Astrocyte (in vitro differentiated cells and primary cell): ENCODE measurements at regions not wholly inside any gene's neighbourhood (a gene's known extent, or its start where the extent isn't known, plus 50 kb on each side); places are given as distances from the start of the nearest gene placed in this dataset.
A peak's percentile ranks its signal among the peaks of the same experiment; 100 is the strongest.

Source experiments
- DNase-seq: peaks from one replicate; pipeline ENCODE4 v3.0.0-alpha.2; 2010; ENCODE audit warnings: low read depth
- FAIRE-seq: peaks from 2 replicates; lab custom pipeline; 2011; peaks lifted over from hg19 to GRCh38; lab: Jason Lieb, UNC
- H2AFZ ChIP-seq: 2 replicates; pipeline ENCODE4 v1.6.0; 2012; ENCODE audit warnings: low read depth, low read length, inconsistent platforms
- H3K27ac ChIP-seq: 2 replicates; pipeline ENCODE4 v1.5.1; 2011; ENCODE audit warnings: low read depth, low read length, inconsistent platforms
- H3K27me3 ChIP-seq: 2 replicates; pipeline ENCODE4 v1.6.0; 2011; ENCODE audit warnings: low read length, inconsistent platforms; ENCODE audit not compliant: insufficient read depth
- H3K36me3 ChIP-seq: 2 replicates; pipeline ENCODE4 v1.5.1; 2011; ENCODE audit warnings: low read length, inconsistent platforms; ENCODE audit not compliant: insufficient read depth
- H3K4me1 ChIP-seq: 2 replicates; pipeline ENCODE4 v1.5.1; 2011; ENCODE audit warnings: low read length, inconsistent platforms; ENCODE audit not compliant: insufficient read depth
- H3K4me2 ChIP-seq: 2 replicates; pipeline ENCODE4 v1.6.0; 2012; ENCODE audit warnings: low read length, inconsistent platforms
- H3K4me3 ChIP-seq: 2 replicates; pipeline ENCODE4 v1.5.1; 2011; ENCODE audit warnings: low read depth, mild to moderate bottlenecking, low read length, inconsistent platforms; ENCODE audit not compliant: insufficient read depth
- H3K79me2 ChIP-seq: 2 replicates; pipeline ENCODE4 v1.6.0; 2012; ENCODE audit warnings: mild to moderate bottlenecking, low read length, inconsistent platforms; ENCODE audit not compliant: insufficient read depth
- H3K9ac ChIP-seq: 2 replicates; pipeline ENCODE4 v1.6.0; 2012; ENCODE audit warnings: mild to moderate bottlenecking, low read length, inconsistent platforms
- H3K9me3 ChIP-seq: 2 replicates; pipeline ENCODE4 v1.5.1; 2012; ENCODE audit warnings: low read depth, mild to moderate bottlenecking, low read length, inconsistent platforms; ENCODE audit not compliant: insufficient read depth
- H4K20me1 ChIP-seq: 2 replicates; pipeline ENCODE4 v1.6.0; 2012; ENCODE audit warnings: low read length, inconsistent platforms; ENCODE audit not compliant: insufficient read depth
- H3K27ac Mint-ChIP-seq: one replicate; pipeline ENCODE4 v1.8.0; 2021; ENCODE audit warnings: mild to moderate bottlenecking, mixed read lengths; ENCODE audit not compliant: unreplicated experiment
- H3K27me3 Mint-ChIP-seq: one replicate; pipeline ENCODE4 v1.8.0; 2021; ENCODE audit warnings: low read depth, mixed read lengths; ENCODE audit not compliant: unreplicated experiment
- H3K36me3 Mint-ChIP-seq: one replicate; pipeline ENCODE4 v1.8.0; 2021; ENCODE audit warnings: low read depth, mixed read lengths; ENCODE audit not compliant: unreplicated experiment
- H3K4me1 Mint-ChIP-seq: one replicate; pipeline ENCODE4 v1.8.0; 2021; ENCODE audit warnings: low read depth, mixed read lengths; ENCODE audit not compliant: unreplicated experiment
- H3K4me3 Mint-ChIP-seq: one replicate; pipeline ENCODE4 v1.8.0; 2021; ENCODE audit warnings: mild to moderate bottlenecking, moderate library complexity, mixed read lengths; ENCODE audit not compliant: unreplicated experiment
- H3K9me3 Mint-ChIP-seq: one replicate; pipeline ENCODE4 v1.8.0; 2021; ENCODE audit warnings: mild to moderate bottlenecking, mixed read lengths; ENCODE audit not compliant: unreplicated experiment
- CTCF ChIP-seq: IDR thresholded peaks from 2 replicates; pipeline ENCODE4 v1.5.1; 2011; ENCODE audit warnings: low read depth, mild to moderate bottlenecking, inconsistent platforms, low read length, moderate library complexity; ENCODE audit not compliant: insufficient read depth
- EZH2 ChIP-seq: IDR thresholded peaks from 2 replicates; pipeline ENCODE4 v1.6.1; 2012; ENCODE audit warnings: mild to moderate bottlenecking, low read length, inconsistent platforms; ENCODE audit not compliant: insufficient read depth

- no peaks in the 10 kb centered on the region for H3K79me2 ChIP-seq
These were observed 101.2 kb downstream of the CD47 start for GRCh38 chr3:107989661-107990060.

DNA sequence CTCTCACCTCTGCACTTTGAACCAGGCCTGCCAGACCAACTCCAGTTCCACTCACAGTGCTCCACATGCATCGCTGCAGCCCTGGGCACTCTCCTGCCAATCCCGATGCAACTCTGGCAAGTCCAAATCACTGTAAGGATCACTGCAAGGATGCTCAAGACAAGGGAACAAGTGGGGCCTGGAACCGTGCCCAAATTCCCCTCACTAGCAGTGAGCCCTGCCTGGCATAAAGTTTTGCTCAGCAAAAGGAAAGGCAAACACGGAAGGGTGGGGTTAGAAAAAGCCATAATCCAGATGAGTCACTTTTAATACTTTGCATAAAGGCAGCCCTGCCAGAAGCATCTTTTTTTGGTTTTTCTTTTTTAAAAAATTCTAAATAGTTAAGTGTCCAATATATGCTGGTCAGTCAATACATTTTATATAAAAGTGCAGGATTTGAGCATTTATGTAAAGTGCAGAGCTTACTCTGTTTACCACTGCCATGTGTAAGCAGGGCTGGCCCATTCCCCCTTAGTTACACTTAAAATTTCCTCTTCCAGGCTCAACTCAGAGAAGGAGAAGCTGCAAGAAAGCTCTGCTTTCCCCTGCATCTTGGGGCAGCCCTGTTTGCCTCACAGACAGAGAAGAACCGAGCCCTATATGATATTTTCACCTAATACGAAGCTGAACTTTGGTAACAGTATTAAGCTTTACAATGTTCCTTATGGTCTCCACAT lies 102.2 kb downstream of the CD47 start:
- DNase-seq, result peak; percentile 45
- H3K27ac ChIP-seq, result no peak overlapping the region
- no peaks in the 10 kb centered on the region for H3K79me2 ChIP-seq
- no peak overlapping the region for H2AFZ ChIP-seq
- H3K9ac ChIP-seq, result no peak overlapping the region
- no peaks in the 10 kb centered on the region for H3K36me3 ChIP-seq
- no peaks in the 10 kb centered on the region for H3K27me3 ChIP-seq
- no peaks in the 10 kb centered on the region for H3K9me3 ChIP-seq
- H3K4me1 Mint-ChIP-seq, result no peaks in the 10 kb centered on the region
- no peak overlapping the region for H3K27ac Mint-ChIP-seq
- no peaks in the 10 kb centered on the region for H4K20me1 ChIP-seq
- peaks cover 32% of the 10 kb centered on the region for H3K4me1 ChIP-seq
- no peak overlapping the region for H3K4me3 Mint-ChIP-seq
- H3K27me3 Mint-ChIP-seq, result peaks cover 8% of the 10 kb centered on the region
- H3K4me3 ChIP-seq, result no peak overlapping the region
- peaks cover 2% of the 10 kb centered on the region for H3K9me3 Mint-ChIP-seq
- no peaks in the 10 kb centered on the region for H3K36me3 Mint-ChIP-seq
- no peak for TF ChIP-seq EZH2
- TF ChIP-seq CTCF, result no peak
- peak overlapping the region; percentile 67 for H3K4me2 ChIP-seq
- no peak for FAIRE-seq

More at GRCh38 chr3:107989661-107990060, 101.2 kb downstream of the CD47 start:
- H3K9me3 ChIP-seq, result no peaks in the 10 kb centered on the region
- Mint-ChIP-seq H3K4me3 (no peak overlapping the region), H3K4me1 (peaks cover 6% of the 10 kb centered on the region), H3K27ac (no peak overlapping the region), H3K27me3 (peaks cover 8% of the 10 kb centered on the region), H3K9me3 (peaks cover 2% of the 10 kb centered on the region), H3K36me3 (no peaks in the 10 kb centered on the region)
- no peak overlapping the region for H3K4me3 ChIP-seq
- H2AFZ ChIP-seq, result no peak overlapping the region
- no peak overlapping the region for H3K9ac ChIP-seq
- H3K4me1 ChIP-seq, result peaks cover 36% of the 10 kb centered on the region
- no peaks in the 10 kb centered on the region for H4K20me1 ChIP-seq
- no peak overlapping the region for H3K27ac ChIP-seq
- H3K36me3 ChIP-seq, result no peaks in the 10 kb centered on the region
- no peak for TF ChIP-seq CTCF
- DNase-seq, result no peak
- no peak overlapping the region for H3K4me2 ChIP-seq
- H3K27me3 ChIP-seq, result no peaks in the 10 kb centered on the region
- no peak for FAIRE-seq
